CD14-positive monocyte (primary cell): ENCODE measurements at regions not wholly inside any gene's neighbourhood (a gene's known extent, or its start where the extent isn't known, plus 50 kb on each side); places are given as distances from the start of the nearest gene placed in this dataset.

Experiments used
- DNase-seq, 3 donors: peaks; one replicate each; pipeline ENCODE4 v3.0.0-alpha.2; 2011 to 2022
- H2AFZ ChIP-seq: 2 replicates; pipeline ENCODE4 v1.6.0; 2012; ENCODE audit warnings: mild to moderate bottlenecking, low read depth, low read length, inconsistent platforms; ENCODE audit not compliant: insufficient read depth, poor library complexity, severe bottlenecking
- H3K27ac ChIP-seq, 2 donors: 1 replicate in 1 of 2; 2 replicates in 1 of 2; pipeline ENCODE4 v1.5.1; 2012 to 2013; ENCODE audit warnings: low read length in 2 of 2, control low read depth in 1 of 2, inconsistent platforms in 1 of 2, low read depth in 1 of 2, mild to moderate bottlenecking in 1 of 2
- H3K27me3 ChIP-seq, 2 donors: one replicate each; pipeline versions ENCODE4 v1.6.0 to v1.6.1; 2011 to 2013; ENCODE audit warnings: low read length in 2 of 2; ENCODE audit not compliant: control insufficient read depth in 2 of 2, insufficient read depth in 2 of 2
- H3K36me3 ChIP-seq, 2 donors: replicated peaks in 1 of 2; 1 replicate in 1 of 2; 2 replicates in 1 of 2; pipeline versions ENCODE4 v1.5.1 to v1.6.1; 2012 to 2013; ENCODE audit warnings: low read length in 2 of 2, control low read depth in 1 of 2, inconsistent platforms in 1 of 2, mild to moderate bottlenecking in 1 of 2; ENCODE audit not compliant: insufficient read depth in 2 of 2, control insufficient read depth in 1 of 2
- H3K4me1 ChIP-seq, 2 donors: 1 replicate in 1 of 2; 2 replicates in 1 of 2; pipeline versions ENCODE4 v1.5.1 to v1.6.1; 2012 to 2013; ENCODE audit warnings: low read length in 2 of 2, control low read depth in 1 of 2, inconsistent platforms in 1 of 2, mild to moderate bottlenecking in 1 of 2, moderate library complexity in 1 of 2; ENCODE audit not compliant: insufficient read depth in 2 of 2, control insufficient read depth in 1 of 2
- H3K4me2 ChIP-seq: replicated peaks from 2 replicates; pipeline ENCODE3; 2012; ENCODE audit warnings: low read length, moderate library complexity, mild to moderate bottlenecking; ENCODE audit not compliant: poor library complexity, severe bottlenecking; ENCODE audit errors: extremely low read depth
- H3K4me3 ChIP-seq, 3 experiments: fragments of 200-600 bp in 1 of 3; sonication (generic) in 1 of 3; replicated peaks in 1 of 3; 1 replicate in 2 of 3; 2 replicates in 1 of 3; pipeline ENCODE4 v1.5.1; 2011 to 2013; ENCODE audit warnings: low read length in 3 of 3, mild to moderate bottlenecking in 3 of 3, control low read depth in 2 of 3, low read depth in 2 of 3, inconsistent platforms in 1 of 3, moderate library complexity in 1 of 3
- H3K79me2 ChIP-seq: 2 replicates; pipeline ENCODE4 v1.6.0; 2012; ENCODE audit warnings: mild to moderate bottlenecking, control low read depth, inconsistent platforms, low read length, moderate library complexity; ENCODE audit not compliant: insufficient read depth
- H3K9ac ChIP-seq: 2 replicates; pipeline ENCODE4 v1.6.0; 2017; ENCODE audit warnings: low read length, mild to moderate bottlenecking; ENCODE audit not compliant: insufficient read depth, poor library complexity, severe bottlenecking
- H3K9me3 ChIP-seq, 2 donors: replicated peaks in 1 of 2; 1 replicate in 1 of 2; 2 replicates in 1 of 2; pipeline versions ENCODE4 v1.5.1 to v1.6.1; 2012 to 2013; ENCODE audit warnings: low read length in 2 of 2, control low read depth in 1 of 2; ENCODE audit not compliant: control insufficient read depth in 1 of 2, insufficient read depth in 1 of 2
- H4K20me1 ChIP-seq: 2 replicates; pipeline ENCODE4 v1.6.0; 2012; ENCODE audit warnings: mild to moderate bottlenecking, low read length, control low read depth, moderate library complexity; ENCODE audit not compliant: insufficient read depth
- H3K27ac Mint-ChIP-seq, 7 donors: one replicate each; pipeline ENCODE4 v1.8.0; 2020; ENCODE audit warnings: mild to moderate bottlenecking in 7 of 7, mixed read lengths in 7 of 7, moderate library complexity in 6 of 7, inconsistent platforms in 2 of 7
- H3K27me3 Mint-ChIP-seq, 3 donors: one replicate each; pipeline ENCODE4 v1.8.0; 2021 to 2022; ENCODE audit warnings: low read depth in 3 of 3, mild to moderate bottlenecking in 3 of 3, mixed read lengths in 3 of 3, moderate library complexity in 3 of 3, inconsistent platforms in 1 of 3
- H3K36me3 Mint-ChIP-seq, 2 donors: one replicate each; pipeline ENCODE4 v1.8.0; 2020; ENCODE audit warnings: mixed read lengths in 2 of 2, inconsistent platforms in 1 of 2, mild to moderate bottlenecking in 1 of 2
- H3K4me1 Mint-ChIP-seq: one replicate; pipeline ENCODE4 v1.8.0; 2020; ENCODE audit warnings: mild to moderate bottlenecking, mixed read lengths
- H3K4me3 Mint-ChIP-seq, 2 donors: one replicate each; pipeline ENCODE4 v1.8.0; 2020; ENCODE audit warnings: mild to moderate bottlenecking in 2 of 2, mixed read lengths in 2 of 2, moderate library complexity in 1 of 2
- H3K9me3 Mint-ChIP-seq, 7 donors: one replicate each; pipeline ENCODE4 v1.8.0; 2020 to 2022; ENCODE audit warnings: mixed read lengths in 7 of 7, mild to moderate bottlenecking in 6 of 7, moderate library complexity in 6 of 7, inconsistent platforms in 2 of 7
- CTCF ChIP-seq: fragments of 200-600 bp; IDR thresholded peaks from one replicate; pipeline ENCODE4 v1.8.0; 2022; ENCODE audit warnings: antibody characterized with exemption, mild to moderate bottlenecking
- WGBS: methylation state at CpG from one replicate; pipeline ENCODE4 v1.1.5; 2013; ENCODE audit warnings: missing lambda C conversion rate; ENCODE audit not compliant: insufficient coverage; 5-methylcytosine and 5-hydroxymethylcytosine counted together
- intact Hi-C, 2 donors: fragments of 100-400 bp; cut with micrococcal nuclease; formaldehyde crosslinking; loops; one replicate each; pipeline versions ENCODE4 v1.15.0 to v1.15.1; 2023

GRCh38 chr5:61805101-61805500, 473.0 kb downstream of the ZSWIM6 start:
- Histone ChIP-seq H3K36me3 (no peaks in the 10 kb centered on the region), H2AFZ (no peak overlapping the region), H3K9me3 (no peaks in the 10 kb centered on the region), H3K27me3 (no peaks in the 10 kb centered on the region), H3K9ac (no peak overlapping the region), H3K4me2 (no peak overlapping the region), H3K27ac (no peak overlapping the region), H3K4me1 (no peaks in the 10 kb centered on the region), H4K20me1 (no peaks in the 10 kb centered on the region), H3K79me2 (no peaks in the 10 kb centered on the region), H3K4me3 (no peak overlapping the region)
- intact Hi-C loops: no loop called here
- WGBS: 95% methylated on average over 5 of the region's 5 CpGs
- no peaks in the 10 kb centered on the region for H3K4me1 Mint-ChIP-seq
- H3K27me3 Mint-ChIP-seq: peaks cover 2 to 8% (median 5%) of the 10 kb centered on the region in 3 donors
- H3K4me3 Mint-ChIP-seq: no peak overlapping the region
- no peak for DNase-seq
- no peak for TF ChIP-seq CTCF
- H3K27ac Mint-ChIP-seq: peak overlapping the region in 1 of 7 donors; percentile 22
- H3K36me3 Mint-ChIP-seq: no peaks in the 10 kb centered on the region
- no peaks in the 10 kb centered on the region for H3K9me3 Mint-ChIP-seq

GRCh38 chr5:61806491-61807020, 474.5 kb downstream of the ZSWIM6 start:
- H3K4me1 Mint-ChIP-seq: no peaks in the 10 kb centered on the region

More at GRCh38 chr5:61806491-61807020, 474.5 kb downstream of the ZSWIM6 start:
- Histone ChIP-seq H3K4me1 (no peaks in the 10 kb centered on the region), H3K9ac (no peak overlapping the region), H3K4me2 (no peak overlapping the region), H3K27me3 (no peaks in the 10 kb centered on the region), H2AFZ (no peak overlapping the region), H4K20me1 (no peaks in the 10 kb centered on the region), H3K79me2 (no peaks in the 10 kb centered on the region), H3K4me3 (no peak overlapping the region), H3K27ac (no peak overlapping the region), H3K36me3 (no peaks in the 10 kb centered on the region), H3K9me3 (no peaks in the 10 kb centered on the region)
- DNase-seq: no peak
- H3K9me3 Mint-ChIP-seq: no peaks in the 10 kb centered on the region
- 70% methylated on average over 3 of the region's 3 CpGs for WGBS
- peaks cover 2 to 9% (median 6%) of the 10 kb centered on the region in 3 donors for H3K27me3 Mint-ChIP-seq
- intact Hi-C loops: no loop called here
- no peak for TF ChIP-seq CTCF
- H3K36me3 Mint-ChIP-seq: no peaks in the 10 kb centered on the region
- H3K27ac Mint-ChIP-seq: no peak overlapping the region
- H3K4me3 Mint-ChIP-seq: no peak overlapping the region
